ENCODE measurements at regions not wholly inside any gene's neighbourhood (a gene's known extent, or its start where the extent isn't known, plus 50 kb on each side); places are given as distances from the start of the nearest gene placed in this dataset.

- intact Hi-C loops (cut with DNase I): no loop called here
- TF ChIP-seq POLR2AphosphoS5 (IDR thresholded peaks at IDR 0.05): no peak
- TF ChIP-seq CTCF (IDR thresholded peaks at IDR 0.05): no peak
- no peak for TF ChIP-seq POLR2A (IDR thresholded peaks at IDR 0.05)
- no peaks in the 10 kb centered on the region for H3K27me3 ChIP-seq (replicated peaks; ENCODE audit: insufficient read depth)
- no peaks in the 10 kb centered on the region for H3K36me3 ChIP-seq
- DNase-seq (ENCODE audit: low spot score): no peak
- H3K4me3 ChIP-seq: no peak overlapping the region
- WGBS: 77% methylated on average over 10 of the region's 10 CpGs
- H3K9me3 ChIP-seq: no peaks in the 10 kb centered on the region
- H3K4me1 ChIP-seq (replicated peaks): no peaks in the 10 kb centered on the region
- H3K27ac ChIP-seq: no peak overlapping the region
Measured at GRCh38 chr15:94840794-94841783, 609.7 kb downstream of the MCTP2 start.

GRCh38 chr15:94843060-94843459 lies 611.7 kb downstream of the MCTP2 start:
- no peak for DNase-seq (ENCODE audit: low spot score)
- intact Hi-C loops (cut with DNase I): no loop called here

GRCh38 chr15:94844198-94844537 lies 612.8 kb downstream of the MCTP2 start:
- intact Hi-C loops (cut with DNase I): no loop called here
- H3K4me3 ChIP-seq: no peak overlapping the region
- H3K27ac ChIP-seq: no peak overlapping the region

More at GRCh38 chr15:94843060-94843459, 611.7 kb downstream of the MCTP2 start:
- H3K36me3 ChIP-seq: no peaks in the 10 kb centered on the region
- H3K27ac ChIP-seq: no peak overlapping the region
- H3K9me3 ChIP-seq: no peaks in the 10 kb centered on the region
- TF ChIP-seq CTCF (IDR thresholded peaks at IDR 0.05) (no peak), POLR2AphosphoS5 (IDR thresholded peaks at IDR 0.05) (no peak), POLR2A (IDR thresholded peaks at IDR 0.05) (no peak)
- no peaks in the 10 kb centered on the region for H3K4me1 ChIP-seq (replicated peaks)
- H3K27me3 ChIP-seq (replicated peaks; ENCODE audit: insufficient read depth): no peaks in the 10 kb centered on the region
- no peak overlapping the region for H3K4me3 ChIP-seq

GRCh38 chr15:94844538-94845389 lies 613.4 kb downstream of the MCTP2 start:
- Histone ChIP-seq H3K27ac (peak overlapping the region; percentile 52 to 69), H3K27me3 (replicated peaks; ENCODE audit: insufficient read depth) (no peaks in the 10 kb centered on the region), H3K9me3 (no peaks in the 10 kb centered on the region), H3K36me3 (no peaks in the 10 kb centered on the region), H3K4me3 (peak overlapping the region; percentile 29 to 35), H3K4me1 (replicated peaks) (no peaks in the 10 kb centered on the region)
- WGBS: 3% methylated on average over 47 of the region's 83 CpGs
- TF ChIP-seq CTCF (IDR thresholded peaks at IDR 0.05) (no peak), POLR2A (IDR thresholded peaks at IDR 0.05) (no peak), POLR2AphosphoS5 (IDR thresholded peaks at IDR 0.05) (no peak)
- intact Hi-C loops (cut with DNase I): no loop called here
- DNase-seq (ENCODE audit: low spot score): peak; percentile 12

More at GRCh38 chr15:94844198-94844537, 612.8 kb downstream of the MCTP2 start:
- Histone ChIP-seq H3K27me3 (replicated peaks; ENCODE audit: insufficient read depth) (no peaks in the 10 kb centered on the region), H3K36me3 (no peaks in the 10 kb centered on the region), H3K9me3 (no peaks in the 10 kb centered on the region), H3K4me1 (replicated peaks) (no peaks in the 10 kb centered on the region)
- TF ChIP-seq CTCF (IDR thresholded peaks at IDR 0.05) (no peak), POLR2A (IDR thresholded peaks at IDR 0.05) (no peak), POLR2AphosphoS5 (IDR thresholded peaks at IDR 0.05) (no peak)
- WGBS: 46% methylated on average over 5 of the region's 5 CpGs
- no peak for DNase-seq (ENCODE audit: low spot score)
